HEK293 (cell line): ENCODE measurements at regions not wholly inside any gene's neighbourhood (a gene's known extent, or its start where the extent isn't known, plus 50 kb on each side); places are given as distances from the start of the nearest gene placed in this dataset.

ENCODE experiments used
- CTCF ChIA-PET: fragments of 350-600 bp; formaldehyde crosslinking; extraction: SDS; loops from one replicate; lab custom pipeline; 2021; ENCODE audit warnings: antibody characterized with exemption; lab: Yijun Ruan, JAX
- POLR2A ChIA-PET: fragments of 300-600 bp; formaldehyde crosslinking; extraction: SDS; loops from one replicate; lab custom pipeline; 2020; ENCODE audit warnings: antibody characterized with exemption, inconsistent platforms; lab: Yijun Ruan, JAX
- H3K27ac ChIP-seq: fragments of 200-500 bp; sonication (Bioruptor generic); 2 replicates; pipeline ENCODE4 v1.5.1; 2014; ENCODE audit warnings: low read depth, low read length, control low read depth, inconsistent platforms; ENCODE audit errors: extremely low read depth
- H3K36me3 ChIP-seq, 2 experiments: fragments of 200-500 bp in 1 of 2; sonication (Bioruptor generic) in 1 of 2; 1 replicate in 1 of 2; 2 replicates in 1 of 2; pipeline ENCODE4 v1.5.1; 2014 to 2017; ENCODE audit warnings: inconsistent platforms in 2 of 2, low read length in 2 of 2; ENCODE audit not compliant: control insufficient read depth in 2 of 2, insufficient read depth in 1 of 2
- H3K4me1 ChIP-seq: fragments of 200-500 bp; sonication (Bioruptor generic); 2 replicates; pipeline ENCODE4 v1.5.1; 2014; ENCODE audit warnings: mild to moderate bottlenecking, low read length, inconsistent platforms; ENCODE audit not compliant: control insufficient read depth, insufficient read depth
- H3K4me3 ChIP-seq: 2 replicates; pipeline ENCODE4 v1.5.1; 2011; ENCODE audit warnings: low read depth, mild to moderate bottlenecking, control low read depth, low read length, moderate library complexity
- H3K9me3 ChIP-seq: fragments of 200-500 bp; sonication (Bioruptor generic); 2 replicates; pipeline ENCODE4 v1.5.1; 2014; ENCODE audit warnings: low read depth, low read length, inconsistent platforms; ENCODE audit not compliant: control insufficient read depth, insufficient read depth
- ATF2 ChIP-seq: fragments of 450-650 bp; formaldehyde crosslinking; IDR thresholded peaks from 2 replicates; pipeline ENCODE4 v1.5.1; 2016; ENCODE audit warnings: missing biosample characterization, missing genetic modification characterization, low read depth
- GLI2 ChIP-seq: fragments of 450-650 bp; formaldehyde crosslinking; IDR thresholded peaks from 2 replicates; pipeline ENCODE4; 2017; ENCODE audit warnings: missing biosample characterization, missing genetic modification characterization, low read depth, borderline replicate concordance
- SP7 ChIP-seq: fragments of 450-650 bp; formaldehyde crosslinking; IDR thresholded peaks from 2 replicates; pipeline ENCODE4 v1.5.1; 2016; ENCODE audit warnings: missing biosample characterization, missing genetic modification characterization
- ZBTB8A ChIP-seq: fragments of 450-650 bp; formaldehyde crosslinking; IDR thresholded peaks from 2 replicates; pipeline ENCODE4 v1.5.1; 2016; ENCODE audit warnings: missing biosample characterization, missing genetic modification characterization
- ZNF112 ChIP-seq: fragments of 450-650 bp; formaldehyde crosslinking; IDR thresholded peaks from 2 replicates; pipeline ENCODE4 v1.5.0; 2017; ENCODE audit warnings: missing biosample characterization, missing genetic modification characterization
- ZNF114 ChIP-seq: fragments of 450-650 bp; formaldehyde crosslinking; IDR thresholded peaks from 2 replicates; pipeline ENCODE4 v1.5.0; 2017; ENCODE audit warnings: missing biosample characterization, missing genetic modification characterization
- ZNF16 ChIP-seq: fragments of 450-650 bp; formaldehyde crosslinking; IDR thresholded peaks from 2 replicates; pipeline ENCODE4 v1.5.1; 2016; ENCODE audit warnings: low read depth, missing biosample characterization, missing genetic modification characterization
- ZNF175 ChIP-seq: fragments of 450-650 bp; formaldehyde crosslinking; IDR thresholded peaks from 2 replicates; pipeline ENCODE4 v1.5.1; 2016; ENCODE audit warnings: missing biosample characterization, missing genetic modification characterization
- ZNF19 ChIP-seq: fragments of 450-650 bp; formaldehyde crosslinking; IDR thresholded peaks from 2 replicates; pipeline ENCODE4; 2016; ENCODE audit warnings: missing biosample characterization, missing genetic modification characterization, low read depth
- ZNF26 ChIP-seq: fragments of 450-650 bp; formaldehyde crosslinking; IDR thresholded peaks from 2 replicates; pipeline ENCODE4 v1.5.1; 2016; ENCODE audit warnings: missing biosample characterization, missing genetic modification characterization
- ZNF280C ChIP-seq: fragments of 450-650 bp; formaldehyde crosslinking; IDR thresholded peaks from 2 replicates; pipeline ENCODE4 v1.5.1; 2016; ENCODE audit warnings: missing biosample characterization, missing genetic modification characterization
- ZNF558 ChIP-seq: fragments of 450-650 bp; formaldehyde crosslinking; IDR thresholded peaks from 2 replicates; pipeline ENCODE4 v1.5.1; 2016; ENCODE audit warnings: missing biosample characterization, missing genetic modification characterization
- ZNF560 ChIP-seq: fragments of 450-650 bp; formaldehyde crosslinking; IDR thresholded peaks from 2 replicates; pipeline ENCODE4 v1.5.1; 2017; ENCODE audit warnings: missing biosample characterization, missing genetic modification characterization, borderline replicate concordance
- ZNF596 ChIP-seq: fragments of 450-650 bp; IDR thresholded peaks from 2 replicates; pipeline ENCODE4 v1.5.0; 2018; ENCODE audit warnings: missing biosample characterization, mild to moderate bottlenecking, missing genetic modification characterization, moderate library complexity
- ZNF610 ChIP-seq: fragments of 450-650 bp; formaldehyde crosslinking; IDR thresholded peaks from 2 replicates; pipeline ENCODE4 v1.5.1; 2016; ENCODE audit warnings: missing biosample characterization, missing genetic modification characterization, borderline replicate concordance
- ZNF654 ChIP-seq: fragments of 450-650 bp; formaldehyde crosslinking; IDR thresholded peaks from 2 replicates; pipeline ENCODE4 v1.5.1; 2016; ENCODE audit warnings: low read depth, missing biosample characterization, missing genetic modification characterization
- ZNF664 ChIP-seq: fragments of 450-650 bp; formaldehyde crosslinking; IDR thresholded peaks from 2 replicates; pipeline ENCODE4 v1.5.1; 2016; ENCODE audit warnings: missing biosample characterization, missing genetic modification characterization
- ZNF785 ChIP-seq: fragments of 450-650 bp; formaldehyde crosslinking; IDR thresholded peaks from 2 replicates; pipeline ENCODE4 v1.5.1; 2016; ENCODE audit warnings: missing biosample characterization, missing genetic modification characterization

- Histone ChIP-seq H3K9me3 (no peaks in the 10 kb centered on the region), H3K36me3 (no peaks in the 10 kb centered on the region), H3K4me1 (peaks cover 9% of the 10 kb centered on the region), H3K27ac (no peak overlapping the region), H3K4me3 (no peak overlapping the region)
- POLR2A ChIA-PET = no interaction called here
- TF ChIP-seq ZNF112 (tag by site-specific recombination) (no peak), GLI2 (tag by site-specific recombination) (no peak), ZNF280C (tag by site-specific recombination) (no peak), ZNF558 (no peak), SP7 (tag by site-specific recombination) (no peak), ZNF26 (tag by site-specific recombination) (no peak), ZNF560 (tag by site-specific recombination) (no peak), ZNF596 (tag by site-specific recombination) (no peak), ZNF16 (tag by site-specific recombination) (no peak), ZNF114 (tag by site-specific recombination) (no peak), ZNF785 (tag by site-specific recombination) (no peak), ZNF19 (no peak), ZNF610 (tag by site-specific recombination) (no peak), ZNF664 (tag by site-specific recombination) (no peak), ZBTB8A (no peak), ATF2 (tag by site-specific recombination) (no peak), ZNF175 (tag by site-specific recombination) (no peak)
- CTCF ChIA-PET = interaction anchor here (1.2 kb wide), 1 partner anchor 565 kb away, joined by 4 read pairs; no protein-coding TSS in a partner anchor
Observed at GRCh38 chr12:67437011-67437410, 167.9 kb downstream of the CAND1 start.

- H3K4me1 ChIP-seq = peaks cover 13% of the 10 kb centered on the region
- no peaks in the 10 kb centered on the region for H3K36me3 ChIP-seq
- H3K27ac ChIP-seq = no peak overlapping the region
- no peak for TF ChIP-seq ZNF654 (tag by site-specific recombination)
- H3K4me3 ChIP-seq = no peak overlapping the region
- H3K9me3 ChIP-seq = no peaks in the 10 kb centered on the region
- ChIA-PET CTCF (no interaction called here), POLR2A (no interaction called here)
Observed at GRCh38 chr12:67439611-67440010, 170.5 kb downstream of the CAND1 start.
